KMS-11 (cell line): ENCODE measurements at regions not wholly inside any gene's neighbourhood (a gene's known extent, or its start where the extent isn't known, plus 50 kb on each side); places are given as distances from the start of the nearest gene placed in this dataset.

Experiments
- H2AFZ ChIP-seq: fragments of 200-600 bp; sonication (generic); 2 replicates; pipeline ENCODE4 v1.6.1; 2016; ENCODE audit warnings: antibody characterized with exemption, mixed run types, low read depth
- H3K27ac ChIP-seq: fragments of 200-600 bp; sonication (generic); 2 replicates; pipeline ENCODE4 v1.6.1; 2016; ENCODE audit warnings: mild to moderate bottlenecking, mixed run types
- H3K27me3 ChIP-seq: fragments of 200-600 bp; sonication (generic); 2 replicates; pipeline ENCODE4 v1.6.1; 2017; ENCODE audit warnings: mild to moderate bottlenecking, low read depth, mixed run types, moderate library complexity; ENCODE audit not compliant: insufficient read depth
- H3K36me3 ChIP-seq: fragments of 200-600 bp; sonication (generic); 2 replicates; pipeline ENCODE4 v1.6.1; 2017; ENCODE audit warnings: mild to moderate bottlenecking, mixed run types; ENCODE audit not compliant: insufficient read depth
- H3K4me1 ChIP-seq: fragments of 200-600 bp; sonication (generic); 2 replicates; pipeline ENCODE4 v1.6.1; 2016; ENCODE audit warnings: mild to moderate bottlenecking, low read depth, mixed run types; ENCODE audit not compliant: poor library complexity, severe bottlenecking
- H3K4me2 ChIP-seq: fragments of 200-600 bp; sonication (generic); 2 replicates; pipeline ENCODE4 v1.7.0; 2016; ENCODE audit warnings: mild to moderate bottlenecking, mixed run types
- H3K4me3 ChIP-seq: fragments of 200-600 bp; sonication (generic); IDR thresholded peaks from 2 replicates; pipeline ENCODE4 v1.6.1; 2017; ENCODE audit warnings: low read depth, low read length, mixed read lengths; ENCODE audit not compliant: insufficient read depth
- H3K79me2 ChIP-seq: fragments of 200-600 bp; sonication (generic); 2 replicates; pipeline ENCODE4 v1.6.1; 2016; ENCODE audit warnings: low read depth, mixed run types; ENCODE audit not compliant: insufficient read depth
- H3K9ac ChIP-seq: fragments of 200-600 bp; sonication (generic); 2 replicates; pipeline ENCODE4 v1.6.1; 2016; ENCODE audit warnings: mild to moderate bottlenecking, mixed run types
- H4K20me1 ChIP-seq: fragments of 200-600 bp; sonication (generic); 2 replicates; pipeline ENCODE4 v1.6.1; 2016; ENCODE audit warnings: mild to moderate bottlenecking, mixed run types; ENCODE audit not compliant: insufficient read depth
- TF ChIP-seq, protein P1 (sequence below): fragments of 200-600 bp; sonication (generic); conservative IDR thresholded peaks from 2 replicates; pipeline ENCODE4 v1.6.1; 2017; ENCODE audit warnings: low read depth, mild to moderate bottlenecking, antibody characterized with exemption, low read length, moderate library complexity, mixed read lengths

DNA sequence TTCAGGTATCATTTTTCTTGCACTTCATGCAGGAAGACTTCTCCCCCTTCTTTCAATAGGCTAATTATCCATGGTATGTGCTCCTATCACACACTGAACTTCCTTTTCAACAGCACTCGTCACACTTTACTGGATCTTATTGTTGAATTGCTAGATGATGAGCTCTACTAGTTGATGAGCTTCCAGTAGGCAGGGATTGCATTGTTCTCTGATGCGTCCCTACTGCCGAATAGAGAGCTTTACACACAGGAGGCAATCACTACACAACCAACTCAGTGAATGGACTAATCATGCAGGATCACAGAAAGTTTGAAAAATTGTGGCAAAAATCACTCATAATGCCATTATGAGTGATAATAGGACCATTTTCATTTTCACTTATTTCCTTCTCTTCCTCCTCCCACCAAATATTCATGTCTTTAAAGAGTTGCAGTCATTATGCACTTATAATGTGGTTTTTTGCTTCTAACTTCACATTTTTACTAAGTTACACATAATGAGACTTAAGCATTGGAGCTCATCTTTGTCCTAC lies 128.1 kb upstream of the ZNF648 start:
- H4K20me1 ChIP-seq, result no peaks in the 10 kb centered on the region
- H3K36me3 ChIP-seq, result no peaks in the 10 kb centered on the region
- H3K4me1 ChIP-seq, result peaks cover 6% of the 10 kb centered on the region
- H3K4me2 ChIP-seq, result no peak overlapping the region
- H3K27ac ChIP-seq, result no peak overlapping the region
- H3K4me3 ChIP-seq, result no peak overlapping the region
- no peak overlapping the region for H3K9ac ChIP-seq
- H2AFZ ChIP-seq, result no peak overlapping the region
- H3K79me2 ChIP-seq, result no peaks in the 10 kb centered on the region
- TF ChIP-seq, protein P1, sequence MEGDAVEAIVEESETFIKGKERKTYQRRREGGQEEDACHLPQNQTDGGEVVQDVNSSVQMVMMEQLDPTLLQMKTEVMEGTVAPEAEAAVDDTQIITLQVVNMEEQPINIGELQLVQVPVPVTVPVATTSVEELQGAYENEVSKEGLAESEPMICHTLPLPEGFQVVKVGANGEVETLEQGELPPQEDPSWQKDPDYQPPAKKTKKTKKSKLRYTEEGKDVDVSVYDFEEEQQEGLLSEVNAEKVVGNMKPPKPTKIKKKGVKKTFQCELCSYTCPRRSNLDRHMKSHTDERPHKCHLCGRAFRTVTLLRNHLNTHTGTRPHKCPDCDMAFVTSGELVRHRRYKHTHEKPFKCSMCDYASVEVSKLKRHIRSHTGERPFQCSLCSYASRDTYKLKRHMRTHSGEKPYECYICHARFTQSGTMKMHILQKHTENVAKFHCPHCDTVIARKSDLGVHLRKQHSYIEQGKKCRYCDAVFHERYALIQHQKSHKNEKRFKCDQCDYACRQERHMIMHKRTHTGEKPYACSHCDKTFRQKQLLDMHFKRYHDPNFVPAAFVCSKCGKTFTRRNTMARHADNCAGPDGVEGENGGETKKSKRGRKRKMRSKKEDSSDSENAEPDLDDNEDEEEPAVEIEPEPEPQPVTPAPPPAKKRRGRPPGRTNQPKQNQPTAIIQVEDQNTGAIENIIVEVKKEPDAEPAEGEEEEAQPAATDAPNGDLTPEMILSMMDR, result no peak
- no peaks in the 10 kb centered on the region for H3K27me3 ChIP-seq

- Histone ChIP-seq H3K4me3 (no peak overlapping the region), H3K27ac (no peak overlapping the region), H4K20me1 (no peaks in the 10 kb centered on the region), H3K36me3 (no peaks in the 10 kb centered on the region), H3K27me3 (no peaks in the 10 kb centered on the region), H3K4me1 (no peaks in the 10 kb centered on the region), H3K9ac (no peak overlapping the region), H3K79me2 (no peaks in the 10 kb centered on the region), H3K4me2 (no peak overlapping the region), H2AFZ (no peak overlapping the region)
- TF ChIP-seq, protein P1, result no peak
Measured at GRCh38 chr1:182186757-182187146, 125.2 kb upstream of the ZNF648 start.

- no peaks in the 10 kb centered on the region for H3K36me3 ChIP-seq
Measured at GRCh38 chr1:182185842-182186756, 124.6 kb upstream of the ZNF648 start.

GRCh38 chr1:182185136-182185535 lies 123.6 kb upstream of the ZNF648 start:
- H3K9ac ChIP-seq, result no peak overlapping the region
- no peak overlapping the region for H2AFZ ChIP-seq
- no peaks in the 10 kb centered on the region for H3K36me3 ChIP-seq
- H3K27me3 ChIP-seq, result no peaks in the 10 kb centered on the region
- H3K27ac ChIP-seq, result no peak overlapping the region
- no peaks in the 10 kb centered on the region for H3K4me1 ChIP-seq
- no peaks in the 10 kb centered on the region for H3K79me2 ChIP-seq
- TF ChIP-seq, protein P1, result no peak
- no peaks in the 10 kb centered on the region for H4K20me1 ChIP-seq
- H3K4me2 ChIP-seq, result no peak overlapping the region
- no peak overlapping the region for H3K4me3 ChIP-seq

More at GRCh38 chr1:182185842-182186756, 124.6 kb upstream of the ZNF648 start:
- H3K9ac ChIP-seq, result no peak overlapping the region
- no peaks in the 10 kb centered on the region for H3K27me3 ChIP-seq
- TF ChIP-seq, protein P1, result no peak
- H3K27ac ChIP-seq, result no peak overlapping the region
- no peaks in the 10 kb centered on the region for H4K20me1 ChIP-seq
- no peaks in the 10 kb centered on the region for H3K79me2 ChIP-seq
- H3K4me1 ChIP-seq, result no peaks in the 10 kb centered on the region
- H3K4me3 ChIP-seq, result no peak overlapping the region
- H3K4me2 ChIP-seq, result no peak overlapping the region
- no peak overlapping the region for H2AFZ ChIP-seq
